ENCODE measurements at regions not wholly inside any gene's neighbourhood (a gene's known extent, or its start where the extent isn't known, plus 50 kb on each side); places are given as distances from the start of the nearest gene placed in this dataset.

GRCh38 chr4:66501997-66502396 is 831.7 kb upstream of the EPHA5 start:
- TF ChIP-seq CTCF (IDR thresholded peaks at IDR 0.05; ENCODE audit: low read depth, low read length, poor library complexity, severe bottlenecking): no peak
- TF ChIP-seq EZH2phosphoT487 (IDR thresholded peaks at IDR 0.05; ENCODE audit: borderline replicate concordance, low read length): no peak
